Stimulated activated CD4-positive, alpha-beta T cell treated with anti-CD3 and anti-CD28 coated beads, TNF-alpha, amount 100 ng/mL, for 48 hours (primary cell): ENCODE measurements at regions not wholly inside any gene's neighbourhood (a gene's known extent, or its start where the extent isn't known, plus 50 kb on each side); places are given as distances from the start of the nearest gene placed in this dataset.

ENCODE experiments used
- DNase-seq, 3 donors: peaks; one replicate each; pipeline ENCODE4 v3.0.0-alpha.2; 2020; ENCODE audit warnings: low read depth in 3 of 3

GRCh38 chr3:17946619-17947018 lies 204.2 kb upstream of the TBC1D5 start:
- DNase-seq = no peak

DNA sequence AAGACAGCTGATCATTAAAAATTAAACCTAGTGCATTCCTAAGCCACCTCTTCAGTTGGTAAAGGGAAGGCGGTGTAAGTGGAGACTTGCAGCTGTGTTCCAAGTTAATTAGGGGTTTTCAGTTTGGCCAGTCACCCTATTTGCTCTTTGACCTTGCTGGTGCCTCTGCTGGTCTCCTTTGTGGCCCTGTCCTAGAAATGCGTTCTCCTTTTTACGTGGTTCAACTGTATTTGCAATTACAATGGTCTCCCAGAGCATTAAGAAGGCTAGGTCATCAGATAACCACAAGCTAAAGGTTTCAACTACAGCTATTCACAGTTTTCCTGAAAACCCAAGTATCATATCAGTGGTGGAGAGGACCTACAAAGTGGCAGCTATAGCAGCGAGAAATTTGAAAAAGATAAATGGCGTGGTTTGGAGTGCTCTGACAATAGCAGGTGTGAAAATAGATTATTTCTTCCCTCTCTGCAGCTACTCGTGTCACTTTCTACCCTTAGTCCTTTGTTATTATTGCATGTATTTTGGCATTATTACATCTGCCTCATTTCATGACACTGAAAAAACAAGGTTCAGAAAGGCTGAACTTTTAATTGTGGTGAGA lies 203.5 kb upstream of the TBC1D5 start:
- no peak for DNase-seq

DNA sequence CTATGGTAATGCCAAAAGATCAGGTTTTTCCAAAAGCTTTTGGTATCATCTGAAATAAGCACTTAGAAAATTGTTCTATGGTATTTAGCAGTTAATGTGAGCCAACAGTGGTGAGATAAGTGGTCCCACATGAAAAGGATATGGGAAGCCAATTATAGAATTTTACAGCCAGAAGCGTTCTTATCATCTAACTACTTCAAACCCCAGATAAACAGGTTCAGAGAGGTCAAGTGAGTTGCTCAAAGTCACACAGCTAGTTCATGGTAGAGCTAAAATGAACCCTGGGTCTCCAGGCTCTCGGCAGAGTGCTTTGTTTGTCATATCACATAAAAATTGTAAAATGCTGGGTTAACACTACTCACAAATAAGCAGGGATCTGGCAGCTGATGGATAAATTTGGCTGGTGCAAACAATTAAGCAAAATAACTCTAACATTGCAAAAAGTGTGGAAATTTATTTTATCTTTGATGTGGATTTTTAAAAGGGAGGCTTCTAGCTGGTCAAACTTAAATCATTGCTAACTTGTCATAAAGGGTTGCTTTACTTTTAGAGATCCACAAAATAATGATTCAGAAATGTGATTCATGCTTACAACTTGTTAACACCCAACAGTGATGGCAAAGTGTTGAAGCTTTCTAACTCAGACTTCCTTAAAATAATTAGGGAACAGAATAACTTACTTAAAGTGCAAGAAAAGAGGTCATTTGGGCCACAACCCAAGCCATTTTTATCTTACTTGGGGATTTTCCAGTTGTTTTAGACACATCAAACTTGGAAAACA lies 202.8 kb upstream of the TBC1D5 start:
- DNase-seq = no peak

- no peak for DNase-seq
Measured at GRCh38 chr3:17942856-17943255, 200.4 kb upstream of the TBC1D5 start.

GRCh38 chr3:17941766-17942165 lies 199.3 kb upstream of the TBC1D5 start:
- DNase-seq = no peak

DNA sequence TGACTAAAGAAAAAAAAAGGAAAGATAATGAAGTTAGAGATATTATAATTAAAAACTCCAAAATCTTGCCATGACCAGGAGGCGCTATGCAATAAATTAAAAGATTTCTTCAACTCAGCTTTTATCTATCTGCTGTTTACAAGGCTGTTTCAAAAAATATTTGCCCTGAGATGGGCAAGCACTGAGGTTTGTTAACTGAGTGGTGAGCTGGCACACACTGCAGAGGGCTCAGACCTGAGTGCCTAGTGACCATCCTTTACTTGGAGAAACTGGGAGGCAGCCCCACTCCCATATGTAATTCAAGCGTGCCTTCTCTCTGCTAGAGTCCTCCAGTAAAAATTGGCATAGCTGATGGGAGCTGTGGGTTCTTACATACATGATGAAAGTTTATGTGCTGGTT lies 198.7 kb upstream of the TBC1D5 start:
- no peak for DNase-seq

DNA sequence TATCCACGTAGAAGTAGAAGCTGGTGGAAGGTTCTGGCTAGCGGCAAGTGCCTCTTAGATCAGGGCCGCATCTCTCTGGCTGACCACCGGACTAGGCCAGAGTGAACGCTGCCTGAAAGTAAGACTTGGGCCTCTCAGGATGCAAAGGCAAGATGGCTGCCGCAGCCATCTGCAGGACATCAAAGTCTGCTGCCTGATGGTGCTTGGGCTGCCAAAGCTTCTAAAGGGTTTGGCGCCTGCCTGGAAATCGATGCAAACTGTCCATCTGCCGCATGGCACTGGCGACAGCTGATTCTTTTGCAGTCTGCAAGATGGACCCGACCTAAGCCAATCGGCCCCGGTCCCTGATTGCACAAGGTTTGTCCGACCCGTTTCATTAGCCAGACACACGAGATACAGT lies 196.7 kb upstream of the TBC1D5 start:
- DNase-seq = no peak

- DNase-seq = no peak
Measured at GRCh38 chr3:17938313-17938712, 195.9 kb upstream of the TBC1D5 start.

DNA sequence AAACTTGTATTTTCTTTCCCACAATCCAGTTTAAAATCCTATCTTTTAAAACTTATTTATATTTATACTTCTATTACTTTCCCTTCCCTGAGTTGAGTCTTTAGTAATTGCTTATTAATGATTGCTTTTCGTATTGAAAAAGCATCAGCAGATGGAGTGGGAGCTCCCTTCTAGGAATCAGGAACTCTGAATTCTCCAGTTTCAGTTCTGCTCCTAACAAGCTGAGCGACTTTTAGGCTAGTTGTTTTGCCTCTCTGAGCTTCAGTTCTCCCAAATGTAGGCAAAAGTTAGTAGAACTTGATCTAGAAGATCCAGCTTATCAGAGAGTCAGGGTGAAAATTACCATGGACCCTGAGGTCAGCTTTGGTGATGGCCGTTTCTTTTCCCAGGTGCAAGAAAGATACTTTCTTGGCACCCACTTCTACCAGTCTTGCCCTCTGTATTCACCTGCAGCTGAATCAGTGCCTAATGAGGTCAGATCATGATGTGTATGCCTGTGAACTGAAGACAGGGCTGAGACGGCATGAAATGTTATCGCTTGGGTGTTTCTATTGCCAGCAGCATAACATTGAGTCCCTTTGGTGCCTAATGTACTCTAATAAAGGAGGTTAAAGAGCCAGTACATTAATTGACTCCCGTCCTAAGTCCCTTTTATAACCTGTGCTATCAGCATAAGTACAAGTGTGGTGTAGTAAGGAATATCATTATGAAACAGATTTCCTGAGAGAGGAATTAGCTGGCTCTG lies 194.5 kb upstream of the TBC1D5 start:
- DNase-seq = no peak

DNA sequence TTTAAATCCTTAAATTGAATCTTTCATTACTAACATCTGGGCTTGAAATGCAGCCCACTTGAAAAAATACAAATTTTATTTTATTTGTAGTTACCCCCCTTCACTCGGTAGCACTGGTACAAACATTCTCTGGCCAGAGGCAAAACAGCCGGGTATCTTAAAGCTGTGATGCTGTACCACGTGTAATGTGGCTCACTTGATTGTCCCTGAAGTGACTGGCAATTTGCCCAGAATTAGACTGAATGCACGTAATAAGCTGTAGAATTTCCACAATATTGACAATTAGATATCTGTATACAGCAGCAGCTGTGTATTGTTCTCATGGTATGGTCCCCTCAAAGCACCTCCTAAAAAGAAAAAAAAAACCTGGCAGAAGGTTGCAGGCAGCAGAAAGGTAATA lies 192.8 kb upstream of the TBC1D5 start:
- no peak for DNase-seq

- no peak for DNase-seq
Measured at GRCh38 chr3:17932136-17932771, 189.8 kb upstream of the TBC1D5 start.

GRCh38 chr3:17931131-17931530 lies 188.7 kb upstream of the TBC1D5 start:
- DNase-seq = no peak

DNA sequence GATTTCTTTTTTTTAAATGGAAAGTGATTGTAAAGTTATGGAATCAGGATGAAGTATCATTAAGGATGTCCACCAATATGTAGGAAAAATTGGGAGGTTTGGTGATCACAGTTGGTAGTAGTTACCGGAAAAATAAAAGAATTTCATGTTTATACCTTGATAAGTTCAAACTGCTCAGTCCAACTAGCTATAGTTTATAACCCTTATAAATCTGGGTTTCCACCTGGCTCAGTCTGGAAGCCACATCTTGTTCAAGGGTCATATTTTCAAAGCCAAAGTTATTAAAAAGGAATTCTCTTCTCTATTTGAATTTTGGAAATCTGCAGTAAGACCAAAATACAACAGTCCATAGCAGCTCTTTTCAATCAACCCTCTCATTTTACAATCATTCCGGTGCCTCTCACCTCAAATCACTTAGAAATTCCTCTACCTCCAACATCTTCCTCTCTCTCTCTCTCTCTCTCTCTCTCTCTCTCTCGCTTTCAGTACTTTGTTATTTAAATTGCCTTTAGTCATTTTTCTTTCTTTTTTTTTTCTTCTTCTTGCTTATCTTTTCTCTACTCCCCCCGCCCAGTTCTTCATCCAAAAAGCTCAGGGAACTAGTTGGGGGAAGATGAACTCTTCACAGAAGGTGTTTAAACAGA lies 186.2 kb upstream of the TBC1D5 start:
- DNase-seq = no peak

DNA sequence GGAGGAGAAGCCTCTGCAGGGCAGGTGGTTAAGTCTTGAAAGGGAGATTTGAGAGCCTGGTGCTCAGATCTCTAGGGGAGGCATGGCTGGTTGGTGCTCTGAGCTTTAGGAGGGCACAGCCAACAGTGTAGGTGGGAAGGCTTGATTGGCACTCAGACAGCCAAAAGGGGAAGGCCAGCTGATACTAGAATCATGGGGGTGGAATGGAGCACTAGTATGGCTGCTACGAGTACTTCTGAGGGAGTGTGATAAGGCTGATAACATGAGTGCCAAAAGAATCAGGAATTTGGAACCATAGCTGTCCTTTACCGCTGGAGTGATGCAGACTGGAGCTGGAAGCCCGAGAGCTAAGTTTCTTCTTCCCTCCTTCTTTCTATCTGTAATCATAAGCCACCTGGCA lies 184.6 kb upstream of the TBC1D5 start:
- no peak for DNase-seq

- DNase-seq = no peak
Measured at GRCh38 chr3:17915341-17915740, 172.9 kb upstream of the TBC1D5 start.

- DNase-seq = no peak
Measured at GRCh38 chr3:17913359-17913758, 170.9 kb upstream of the TBC1D5 start.

- no peak for DNase-seq
Measured at GRCh38 chr3:17911986-17912760, 169.7 kb upstream of the TBC1D5 start.

- DNase-seq = no peak
Measured at GRCh38 chr3:17910922-17911321, 168.5 kb upstream of the TBC1D5 start.

GRCh38 chr3:17909714-17910113 lies 167.3 kb upstream of the TBC1D5 start:
- DNase-seq = no peak

- DNase-seq = no peak
Measured at GRCh38 chr3:17908399-17909191, 166.2 kb upstream of the TBC1D5 start.
